Vagina (tissue), 2 donors: ENCODE measurements at regions not wholly inside any gene's neighbourhood (a gene's known extent, or its start where the extent isn't known, plus 50 kb on each side); places are given as distances from the start of the nearest gene placed in this dataset.

ENCODE experiments used
- POLR2A ChIP-seq, 2 donors: fragments of 450-650 bp; IDR thresholded peaks; one replicate each; pipeline ENCODE4 v1.6.1; 2017; ENCODE audit warnings: antibody characterized with exemption in 2 of 2, mild to moderate bottlenecking in 2 of 2, moderate library complexity in 2 of 2
- TF ChIP-seq, protein P1 (sequence below), 3 experiments: fragments of 450-650 bp in 2 of 3; fragments of 200-600 bp in 1 of 3; sonication (generic) in 1 of 3; IDR thresholded peaks; one replicate each; pipeline ENCODE4 v1.5.1; 2017 to 2019; ENCODE audit warnings: antibody characterized with exemption in 3 of 3, mild to moderate bottlenecking in 2 of 3, moderate library complexity in 2 of 3

DNA sequence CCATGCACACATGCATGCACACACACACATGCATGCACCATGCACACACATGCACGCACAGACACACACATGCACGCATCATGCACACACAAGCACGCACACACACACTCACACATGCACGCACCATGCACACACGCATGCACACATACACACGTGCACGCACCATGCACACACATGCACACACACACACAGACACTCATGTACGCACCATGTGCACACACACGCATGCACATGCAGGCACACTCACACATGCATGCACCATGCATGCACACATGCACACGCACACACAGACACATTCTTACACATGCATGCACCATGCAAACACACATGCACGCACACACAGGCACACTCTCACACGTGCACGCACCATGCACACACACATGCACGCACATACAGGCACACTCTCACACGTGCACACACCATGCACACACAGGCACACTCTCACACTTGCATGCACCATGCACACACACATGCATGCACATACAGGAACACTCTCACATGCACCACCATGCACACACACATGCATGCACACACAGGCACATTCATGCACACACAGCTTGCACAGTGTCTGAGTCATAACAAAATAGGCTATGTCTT lies 117.5 kb downstream of the TENT4A start:
- no peak for TF ChIP-seq POLR2A (IDR thresholded peaks at IDR 0.05)
- TF ChIP-seq, protein P1, sequence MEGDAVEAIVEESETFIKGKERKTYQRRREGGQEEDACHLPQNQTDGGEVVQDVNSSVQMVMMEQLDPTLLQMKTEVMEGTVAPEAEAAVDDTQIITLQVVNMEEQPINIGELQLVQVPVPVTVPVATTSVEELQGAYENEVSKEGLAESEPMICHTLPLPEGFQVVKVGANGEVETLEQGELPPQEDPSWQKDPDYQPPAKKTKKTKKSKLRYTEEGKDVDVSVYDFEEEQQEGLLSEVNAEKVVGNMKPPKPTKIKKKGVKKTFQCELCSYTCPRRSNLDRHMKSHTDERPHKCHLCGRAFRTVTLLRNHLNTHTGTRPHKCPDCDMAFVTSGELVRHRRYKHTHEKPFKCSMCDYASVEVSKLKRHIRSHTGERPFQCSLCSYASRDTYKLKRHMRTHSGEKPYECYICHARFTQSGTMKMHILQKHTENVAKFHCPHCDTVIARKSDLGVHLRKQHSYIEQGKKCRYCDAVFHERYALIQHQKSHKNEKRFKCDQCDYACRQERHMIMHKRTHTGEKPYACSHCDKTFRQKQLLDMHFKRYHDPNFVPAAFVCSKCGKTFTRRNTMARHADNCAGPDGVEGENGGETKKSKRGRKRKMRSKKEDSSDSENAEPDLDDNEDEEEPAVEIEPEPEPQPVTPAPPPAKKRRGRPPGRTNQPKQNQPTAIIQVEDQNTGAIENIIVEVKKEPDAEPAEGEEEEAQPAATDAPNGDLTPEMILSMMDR (IDR thresholded peaks at IDR 0.05), result no peak
